NT2/D1 (cell line): ENCODE measurements at regions not wholly inside any gene's neighbourhood (a gene's known extent, or its start where the extent isn't known, plus 50 kb on each side); places are given as distances from the start of the nearest gene placed in this dataset.

Source experiments
- DNase-seq: peaks from one replicate; pipeline ENCODE4 v3.0.0-alpha.2; 2011; ENCODE audit warnings: low read depth, low spot score
- H3K27me3 ChIP-seq: 2 replicates; pipeline ENCODE4 v1.6.0; 2011; ENCODE audit warnings: mild to moderate bottlenecking; ENCODE audit not compliant: insufficient read length, insufficient read depth
- H3K36me3 ChIP-seq: 2 replicates; pipeline ENCODE4 v1.6.1; 2011; ENCODE audit warnings: mild to moderate bottlenecking, low read length, mixed read lengths; ENCODE audit not compliant: insufficient read depth, insufficient read length
- H3K4me1 ChIP-seq: 2 replicates; pipeline ENCODE4 v1.5.1; 2011; ENCODE audit not compliant: insufficient read depth, insufficient read length
- H3K4me3 ChIP-seq: 2 replicates; pipeline ENCODE4 v1.5.1; 2011; ENCODE audit warnings: low read depth; ENCODE audit not compliant: insufficient read length
- H3K9ac ChIP-seq: 2 replicates; pipeline ENCODE4 v1.6.0; 2011; ENCODE audit warnings: low read depth; ENCODE audit not compliant: insufficient read length
- H3K9me3 ChIP-seq: 2 replicates; pipeline ENCODE4 v1.5.1; 2011; ENCODE audit warnings: mild to moderate bottlenecking, low read length; ENCODE audit not compliant: insufficient read depth
- SUZ12 ChIP-seq: IDR thresholded peaks from 2 replicates; pipeline ENCODE4 v1.6.1; 2011; ENCODE audit not compliant: insufficient read length, insufficient read depth; ENCODE audit errors: extremely low read depth
- YY1 ChIP-seq: IDR thresholded peaks from 2 replicates; pipeline ENCODE4 v1.6.1; 2011; ENCODE audit not compliant: insufficient read length, insufficient read depth
- ZNF274 ChIP-seq: IDR thresholded peaks from 2 replicates; pipeline ENCODE4 v1.6.1; 2011; ENCODE audit warnings: mild to moderate bottlenecking, low read depth, low read length

DNA sequence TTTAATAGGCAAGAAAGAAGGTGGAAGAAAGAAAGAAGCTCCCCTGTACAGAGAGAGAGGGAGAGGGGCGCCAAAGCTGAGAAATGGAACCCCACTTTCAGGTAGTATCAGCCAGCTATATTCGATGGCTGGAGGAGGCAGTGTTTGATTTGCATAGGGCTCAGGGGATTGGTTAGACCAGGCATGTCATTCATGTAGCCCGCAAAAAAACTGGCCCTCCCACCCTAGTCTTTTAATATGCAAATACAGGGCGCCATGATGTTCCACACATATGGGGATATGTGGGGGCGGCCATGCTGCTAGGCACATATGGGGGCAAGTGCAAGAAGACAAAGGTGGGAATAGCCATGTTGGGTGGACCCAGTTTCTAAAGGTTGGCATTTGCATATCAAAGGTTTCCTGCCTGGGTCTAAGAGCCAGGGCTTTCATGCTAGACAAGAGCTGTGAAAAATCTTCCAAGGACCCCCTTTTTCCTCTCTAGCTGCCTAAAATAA is 174.4 kb upstream of the ADRA1B start:
- DNase-seq: no peak
- Histone ChIP-seq H3K27me3 (no peaks in the 10 kb centered on the region), H3K4me3 (no peak overlapping the region), H3K36me3 (no peaks in the 10 kb centered on the region), H3K4me1 (no peaks in the 10 kb centered on the region), H3K9me3 (no peaks in the 10 kb centered on the region), H3K9ac (no peak overlapping the region)
- no peak for TF ChIP-seq ZNF274

DNA sequence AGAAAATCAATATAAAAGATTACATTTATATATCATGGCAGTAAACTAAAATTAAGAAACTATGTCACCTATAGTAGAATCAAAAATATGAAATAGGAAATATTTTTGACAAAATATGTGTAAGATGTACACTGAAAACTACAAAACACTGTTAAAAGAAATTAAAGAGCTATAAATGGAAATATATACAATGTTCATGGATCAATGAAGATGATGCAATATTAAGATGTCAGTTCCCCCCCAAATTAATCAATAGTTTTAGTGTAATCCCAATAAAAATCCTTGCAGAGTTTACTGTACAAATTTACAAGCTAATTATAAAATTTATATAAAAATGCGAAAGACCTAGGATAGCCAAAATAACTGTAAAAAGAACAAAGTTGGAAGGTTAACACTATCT is 173.0 kb upstream of the ADRA1B start:
- no peaks in the 10 kb centered on the region for H3K27me3 ChIP-seq
- H3K9ac ChIP-seq: no peak overlapping the region
- no peak for TF ChIP-seq YY1
- no peak for TF ChIP-seq SUZ12
- TF ChIP-seq ZNF274: no peak

DNA sequence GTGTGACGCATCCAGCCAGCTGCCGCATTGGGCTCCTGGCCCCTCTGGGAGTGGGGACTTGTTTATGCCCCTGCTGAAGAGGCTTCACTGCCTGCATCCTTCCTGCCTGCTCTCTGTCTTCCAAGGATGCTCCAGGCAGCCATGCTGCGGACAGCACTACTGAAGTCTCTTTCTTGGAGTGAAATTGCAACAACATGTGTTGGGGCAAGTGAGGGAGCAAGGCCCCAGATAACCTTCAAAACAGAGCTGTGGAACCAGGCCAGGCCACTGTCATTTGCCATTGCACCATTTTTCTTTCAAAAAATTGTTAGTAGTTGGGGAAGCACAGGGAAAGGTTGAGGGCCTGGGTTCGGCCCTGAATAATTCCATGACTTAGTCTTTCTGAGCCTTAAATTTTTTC is 169.6 kb upstream of the ADRA1B start:
- no peak overlapping the region for H3K9ac ChIP-seq
- TF ChIP-seq SUZ12 (no peak), YY1 (no peak), ZNF274 (no peak)
- no peaks in the 10 kb centered on the region for H3K4me1 ChIP-seq
- H3K36me3 ChIP-seq: no peaks in the 10 kb centered on the region
- H3K9me3 ChIP-seq: peaks cover 10% of the 10 kb centered on the region
- H3K27me3 ChIP-seq: no peaks in the 10 kb centered on the region
- no peak for DNase-seq
- no peak overlapping the region for H3K4me3 ChIP-seq

More for the DNA sequence above, 173.0 kb upstream of the ADRA1B start:
- Histone ChIP-seq H3K9me3 (no peaks in the 10 kb centered on the region), H3K4me1 (no peaks in the 10 kb centered on the region), H3K4me3 (no peak overlapping the region), H3K36me3 (no peaks in the 10 kb centered on the region)
- DNase-seq: no peak

DNA sequence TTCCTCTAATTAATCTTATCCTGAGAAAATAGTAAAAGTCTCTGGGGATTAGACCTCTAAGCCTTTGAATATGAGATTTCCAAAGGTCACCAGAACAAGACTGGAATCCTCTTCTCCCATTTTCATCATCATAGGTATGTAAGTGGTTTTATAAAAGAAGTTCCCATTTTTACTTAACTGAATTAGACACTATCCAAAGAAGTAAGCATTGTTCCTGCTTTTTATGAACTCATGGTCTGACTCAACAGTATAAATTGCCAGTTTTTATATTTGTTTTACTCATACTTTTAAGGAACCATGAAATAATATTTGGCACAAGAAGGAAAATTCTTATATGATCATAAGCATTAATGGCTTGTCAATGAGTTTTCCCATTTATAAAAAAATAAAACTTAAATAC is 167.1 kb upstream of the ADRA1B start:
- Histone ChIP-seq H3K27me3 (no peaks in the 10 kb centered on the region), H3K9me3 (peaks cover 15% of the 10 kb centered on the region), H3K4me1 (no peaks in the 10 kb centered on the region), H3K4me3 (no peak overlapping the region), H3K9ac (no peak overlapping the region), H3K36me3 (no peaks in the 10 kb centered on the region)
- TF ChIP-seq ZNF274 (no peak), SUZ12 (no peak), YY1 (no peak)
- no peak for DNase-seq

DNA sequence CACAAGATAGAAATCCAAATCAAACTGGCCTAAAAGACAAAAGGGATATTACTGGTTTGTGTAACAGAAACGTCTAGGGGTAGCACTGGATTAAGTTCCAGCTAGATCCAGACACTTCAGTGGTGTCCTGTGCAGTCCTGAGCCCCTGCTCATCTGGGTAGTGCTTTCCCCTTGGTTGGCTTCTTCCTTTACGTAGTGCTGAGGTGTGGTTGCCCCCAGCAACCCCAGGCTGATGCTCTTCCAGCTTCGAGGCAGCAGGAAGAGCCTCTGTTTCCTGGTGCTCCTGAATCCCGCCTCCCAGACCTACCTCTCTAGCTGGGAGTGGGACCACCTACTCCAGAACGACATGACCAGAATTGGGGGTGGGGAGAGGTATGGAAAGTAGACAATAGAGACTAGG is 166.1 kb upstream of the ADRA1B start:
- Histone ChIP-seq H3K27me3 (no peaks in the 10 kb centered on the region), H3K4me1 (no peaks in the 10 kb centered on the region), H3K9ac (no peak overlapping the region), H3K9me3 (peaks cover 15% of the 10 kb centered on the region), H3K36me3 (no peaks in the 10 kb centered on the region), H3K4me3 (no peak overlapping the region)
- no peak for DNase-seq
- TF ChIP-seq YY1: no peak
- no peak for TF ChIP-seq SUZ12
- no peak for TF ChIP-seq ZNF274

DNA sequence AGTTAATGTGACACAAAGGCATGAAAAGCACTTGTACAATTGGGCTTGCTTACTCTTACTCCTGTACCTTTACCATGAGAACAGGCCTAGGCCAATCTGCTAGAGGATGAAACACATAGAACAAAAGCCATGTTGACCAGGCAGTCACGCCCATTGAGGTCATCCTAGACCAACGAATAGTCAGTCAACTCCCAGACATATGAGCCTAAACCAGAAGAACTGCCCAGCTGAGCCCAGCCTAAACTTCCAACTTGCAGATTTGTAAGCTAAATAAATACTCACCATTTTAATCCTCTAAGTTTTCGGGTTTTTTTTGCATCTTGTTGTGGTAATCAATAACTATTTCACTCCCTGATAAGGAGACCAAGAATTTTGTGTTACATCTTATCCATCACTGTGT is 164.8 kb upstream of the ADRA1B start:
- Histone ChIP-seq H3K4me1 (no peaks in the 10 kb centered on the region), H3K27me3 (no peaks in the 10 kb centered on the region), H3K9ac (no peak overlapping the region), H3K36me3 (no peaks in the 10 kb centered on the region), H3K9me3 (peaks cover 15% of the 10 kb centered on the region), H3K4me3 (no peak overlapping the region)
- no peak for DNase-seq
- TF ChIP-seq YY1: no peak
- TF ChIP-seq SUZ12: no peak
- TF ChIP-seq ZNF274: no peak

DNA sequence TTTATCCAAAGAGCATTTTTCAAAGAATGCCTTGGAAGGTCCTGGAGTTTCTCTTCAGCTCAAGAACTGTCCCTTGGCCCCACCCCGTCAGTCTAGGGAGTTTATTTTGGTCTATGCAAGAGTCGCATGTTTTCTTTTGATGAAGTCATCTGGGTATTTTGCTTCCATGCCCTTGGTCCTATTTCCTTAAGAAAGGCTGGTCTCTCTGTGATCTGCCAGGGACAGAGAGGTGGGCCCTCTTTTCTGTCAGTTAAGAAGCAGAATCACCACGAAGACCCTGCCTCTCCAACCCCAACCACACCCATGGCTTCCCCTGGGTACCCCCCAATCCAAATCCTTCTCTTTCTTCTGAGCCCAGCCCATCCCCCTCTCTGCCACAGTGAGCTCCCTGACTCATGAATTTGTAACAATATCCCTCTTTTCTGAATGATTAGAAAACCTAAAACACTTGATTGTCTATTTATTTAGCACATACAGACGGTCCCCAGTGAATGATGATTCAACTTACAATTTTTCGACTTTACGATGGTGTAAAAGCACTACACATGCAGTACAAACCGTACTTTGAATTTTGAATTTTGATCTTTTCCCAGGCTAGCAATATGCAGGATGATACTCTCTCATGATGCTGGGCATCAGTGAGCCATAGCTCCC is 163.5 kb upstream of the ADRA1B start:
- peaks cover 15% of the 10 kb centered on the region for H3K9me3 ChIP-seq
- no peak for DNase-seq
- TF ChIP-seq SUZ12: no peak
- TF ChIP-seq YY1: no peak
- no peak for TF ChIP-seq ZNF274
- no peak overlapping the region for H3K9ac ChIP-seq
- H3K4me1 ChIP-seq: no peaks in the 10 kb centered on the region
- H3K36me3 ChIP-seq: no peaks in the 10 kb centered on the region
- no peaks in the 10 kb centered on the region for H3K27me3 ChIP-seq
- H3K4me3 ChIP-seq: no peak overlapping the region
